ENCODE measurements at regions not wholly inside any gene's neighbourhood (a gene's known extent, or its start where the extent isn't known, plus 50 kb on each side); places are given as distances from the start of the nearest gene placed in this dataset.

DNA sequence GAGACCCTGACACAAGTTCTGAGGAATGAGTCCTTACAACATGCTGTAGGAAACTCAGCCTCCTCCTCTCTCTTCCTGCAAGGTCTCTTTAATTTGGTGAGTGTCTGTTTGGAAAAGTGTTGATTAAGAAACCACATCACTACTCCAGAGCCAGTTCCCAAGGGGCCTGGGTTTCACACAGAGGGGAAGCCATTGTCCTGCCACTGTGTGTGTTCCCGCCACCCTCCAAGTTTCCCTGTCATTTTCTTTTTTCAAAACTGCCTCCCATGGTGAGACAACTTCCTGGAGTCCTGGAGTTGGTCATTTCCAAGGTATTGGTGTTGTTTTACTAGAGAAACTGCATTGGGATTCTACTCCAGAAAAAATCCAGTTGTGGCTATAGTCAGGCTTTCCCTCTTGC lies 232.0 kb upstream of the PARD3B start:
- no peak for TF ChIP-seq POLR2A (IDR thresholded peaks at IDR 0.05)
- TF ChIP-seq, protein P1, sequence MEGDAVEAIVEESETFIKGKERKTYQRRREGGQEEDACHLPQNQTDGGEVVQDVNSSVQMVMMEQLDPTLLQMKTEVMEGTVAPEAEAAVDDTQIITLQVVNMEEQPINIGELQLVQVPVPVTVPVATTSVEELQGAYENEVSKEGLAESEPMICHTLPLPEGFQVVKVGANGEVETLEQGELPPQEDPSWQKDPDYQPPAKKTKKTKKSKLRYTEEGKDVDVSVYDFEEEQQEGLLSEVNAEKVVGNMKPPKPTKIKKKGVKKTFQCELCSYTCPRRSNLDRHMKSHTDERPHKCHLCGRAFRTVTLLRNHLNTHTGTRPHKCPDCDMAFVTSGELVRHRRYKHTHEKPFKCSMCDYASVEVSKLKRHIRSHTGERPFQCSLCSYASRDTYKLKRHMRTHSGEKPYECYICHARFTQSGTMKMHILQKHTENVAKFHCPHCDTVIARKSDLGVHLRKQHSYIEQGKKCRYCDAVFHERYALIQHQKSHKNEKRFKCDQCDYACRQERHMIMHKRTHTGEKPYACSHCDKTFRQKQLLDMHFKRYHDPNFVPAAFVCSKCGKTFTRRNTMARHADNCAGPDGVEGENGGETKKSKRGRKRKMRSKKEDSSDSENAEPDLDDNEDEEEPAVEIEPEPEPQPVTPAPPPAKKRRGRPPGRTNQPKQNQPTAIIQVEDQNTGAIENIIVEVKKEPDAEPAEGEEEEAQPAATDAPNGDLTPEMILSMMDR (IDR thresholded peaks at IDR 0.05) = no peak

Data from uterus (tissue), 2 donors.